ENCODE measurements at regions not wholly inside any gene's neighbourhood (a gene's known extent, or its start where the extent isn't known, plus 50 kb on each side); places are given as distances from the start of the nearest gene placed in this dataset.
A peak's percentile ranks its signal among the peaks of the same experiment; 100 is the strongest.

- no peak for DNase-seq
Measured at GRCh38 chr2:118222672-118223421, 134.6 kb downstream of the INSIG2 start.

DNA sequence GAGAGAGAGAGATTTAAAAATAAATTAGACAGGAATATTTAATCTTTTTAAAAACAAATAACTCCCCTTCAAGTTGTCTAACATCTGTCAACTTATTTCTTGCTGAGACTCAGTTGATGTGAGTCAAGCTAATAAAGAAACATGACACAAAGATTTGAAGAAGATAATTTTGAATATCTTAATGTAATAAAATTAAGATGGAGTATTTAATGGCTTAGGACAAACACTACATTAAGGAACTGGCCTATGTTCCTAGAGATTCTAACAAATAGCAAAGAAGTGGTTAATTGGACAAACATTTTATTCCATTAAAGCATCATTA lies 134.0 kb downstream of the INSIG2 start:
- DNase-seq = no peak

DNA sequence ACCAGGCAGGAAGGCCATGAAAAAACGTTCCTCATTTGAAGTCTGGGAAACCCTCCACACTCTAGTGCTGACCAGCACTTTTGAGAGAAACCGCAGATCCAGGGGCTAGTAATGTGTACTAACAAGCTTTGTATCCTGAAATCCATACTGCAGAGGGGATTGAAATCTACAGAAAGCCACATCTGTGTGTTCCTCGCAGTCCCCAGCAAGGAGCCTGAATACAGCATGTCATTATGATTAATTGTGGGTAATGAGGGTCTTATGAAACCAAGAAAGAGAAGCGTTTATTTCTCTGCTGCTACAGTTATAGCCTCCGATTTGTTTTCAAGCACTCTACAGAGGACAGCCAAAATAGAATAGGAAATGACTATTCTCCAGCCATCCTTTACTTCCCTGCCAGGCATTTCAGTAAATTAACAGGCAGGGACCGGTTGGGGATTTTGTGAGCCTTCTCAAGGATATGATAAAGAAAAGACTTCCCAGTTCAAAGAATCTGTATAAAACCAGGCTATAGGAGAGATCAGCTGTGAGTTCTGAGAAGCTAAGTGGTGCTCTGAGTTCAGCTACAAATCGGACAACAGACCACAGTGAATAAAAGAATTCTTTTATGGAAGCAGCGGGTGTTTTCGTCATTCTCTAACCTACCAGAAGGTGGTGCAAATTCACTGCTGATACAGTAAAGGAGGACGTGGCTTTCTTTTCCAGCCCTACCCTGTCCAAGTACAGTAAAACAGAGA lies 133.4 kb downstream of the INSIG2 start:
- DNase-seq = peak; percentile 67

DNA sequence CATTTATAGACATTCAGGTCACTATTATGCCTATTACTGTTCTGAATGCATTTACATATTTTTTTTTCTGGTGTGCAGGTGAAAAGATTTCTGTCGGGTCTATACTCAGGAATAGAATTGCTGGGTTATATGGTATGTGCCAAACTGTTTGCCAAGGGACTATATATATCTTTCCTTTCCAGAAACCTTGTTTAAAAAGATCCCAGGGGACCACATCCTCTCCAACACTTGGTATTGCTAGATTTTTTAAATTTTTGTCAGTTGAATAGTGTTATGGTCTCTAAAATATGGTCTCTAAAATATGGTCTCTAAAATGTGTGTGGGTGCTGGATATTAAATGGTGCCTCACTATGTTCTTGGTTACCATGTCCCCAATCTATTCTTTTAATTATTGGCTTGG lies 131.3 kb downstream of the INSIG2 start:
- no peak for DNase-seq

DNA sequence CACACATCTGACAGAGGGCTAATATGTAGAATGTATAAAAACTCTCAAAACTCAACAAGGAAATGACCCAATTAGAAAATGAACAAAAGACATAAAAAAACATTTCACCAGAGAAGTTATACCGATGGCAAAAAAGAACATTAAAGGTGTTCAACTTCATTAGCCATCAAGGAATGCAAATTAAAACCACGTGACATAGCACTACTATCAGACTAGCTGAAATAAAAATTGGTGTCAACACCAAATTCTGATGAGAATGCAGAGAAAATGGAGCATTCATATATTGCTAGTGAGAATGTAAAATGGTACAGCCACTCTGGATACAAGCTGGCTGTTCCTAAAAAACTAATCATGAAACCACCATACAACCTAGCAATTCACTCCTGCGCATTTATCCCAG lies 128.0 kb downstream of the INSIG2 start:
- no peak for DNase-seq

- no peak for DNase-seq
Measured at GRCh38 chr2:118209727-118210126, 121.5 kb downstream of the INSIG2 start.

DNA sequence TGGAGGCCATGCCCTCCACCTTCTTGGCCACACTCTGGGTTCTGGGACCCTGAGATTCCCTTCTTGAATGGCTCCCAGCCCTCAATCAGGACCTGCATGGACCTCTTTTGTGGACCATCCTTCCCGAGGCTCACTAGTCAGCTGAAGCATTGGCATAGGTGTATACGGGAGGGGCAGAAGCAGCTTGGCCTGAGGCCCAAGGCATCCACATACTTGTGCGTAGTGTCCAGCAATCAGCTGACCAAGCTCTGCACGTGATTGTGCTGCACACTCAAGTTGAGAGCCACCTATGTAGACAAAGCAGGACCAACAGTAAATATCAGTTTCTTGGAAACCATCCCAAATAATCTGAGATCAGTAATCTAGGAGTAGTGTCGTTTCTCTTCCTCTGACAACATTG lies 119.6 kb downstream of the INSIG2 start:
- DNase-seq = no peak

- peak; percentile 48 for DNase-seq
Measured at GRCh38 chr2:118202707-118203303, 114.5 kb downstream of the INSIG2 start.

DNA sequence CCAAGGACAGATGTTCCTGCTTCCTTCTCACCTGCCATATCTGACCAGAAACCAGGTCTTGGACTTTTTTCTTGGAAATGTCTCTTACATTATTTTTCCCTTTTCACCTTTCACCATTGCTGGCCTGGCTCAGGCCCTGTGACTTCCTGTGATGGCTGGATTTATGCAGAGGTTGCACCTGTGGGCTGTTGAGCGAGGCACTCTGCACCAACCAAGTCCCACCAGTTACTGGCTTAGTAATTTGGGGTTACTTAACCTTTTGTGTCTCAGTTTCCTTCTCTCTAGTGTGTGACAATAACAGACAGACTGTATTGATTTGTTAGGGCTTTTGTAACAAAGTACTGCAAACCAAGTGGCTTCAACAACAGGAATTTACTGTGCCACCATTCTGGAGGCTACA lies 110.0 kb downstream of the INSIG2 start:
- no peak for DNase-seq

DNA sequence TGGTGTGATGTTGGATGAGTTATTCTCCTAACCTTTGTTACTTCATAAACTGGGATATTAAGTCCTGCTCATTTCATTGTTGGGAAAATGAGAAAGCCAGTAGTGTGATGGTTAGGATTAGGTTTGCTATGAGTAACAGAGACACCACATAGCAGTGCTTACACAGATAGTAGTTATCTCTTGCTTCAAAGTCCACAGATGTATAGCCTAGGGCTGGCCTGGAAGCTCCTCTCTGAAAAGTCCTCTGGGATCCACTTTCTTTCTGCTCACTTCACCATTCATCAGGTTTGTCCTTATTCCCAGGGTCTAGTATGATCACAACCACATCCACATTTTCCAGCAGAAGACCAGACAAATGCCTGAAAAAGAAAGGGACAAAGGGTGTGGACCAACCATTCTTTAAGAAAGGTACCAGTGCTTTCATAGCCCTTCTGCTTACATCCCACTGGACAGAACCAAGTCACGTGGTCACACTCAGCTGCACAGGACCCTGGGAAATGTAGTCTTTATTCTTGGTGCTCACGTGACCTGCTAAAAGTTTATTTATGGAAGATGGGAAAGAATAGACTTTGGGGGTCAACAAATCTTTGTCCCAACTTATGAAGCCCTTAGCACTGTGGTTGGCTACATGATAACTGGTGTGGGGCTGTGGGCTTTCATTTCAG lies 108.9 kb downstream of the INSIG2 start:
- no peak for DNase-seq

DNA sequence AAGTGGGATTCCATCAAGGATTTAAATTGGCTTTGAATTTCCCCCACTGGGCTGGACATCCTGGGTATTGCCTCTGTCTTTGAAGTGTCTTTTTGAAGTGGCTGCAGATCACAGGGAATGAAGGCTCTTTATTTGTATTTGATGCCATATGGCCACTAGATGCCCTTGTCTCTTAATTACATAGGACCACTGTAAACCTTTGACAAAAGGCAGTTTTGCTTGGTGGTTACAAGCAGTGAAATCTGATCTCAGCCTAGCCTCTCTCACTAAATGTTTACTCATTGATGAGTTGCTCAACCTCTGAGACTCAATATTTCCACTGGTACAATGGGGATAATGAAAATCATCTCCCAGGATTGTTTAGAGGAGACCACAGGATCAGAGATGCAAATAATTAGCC lies 102.2 kb downstream of the INSIG2 start:
- DNase-seq = peak; percentile 83

- no peak for DNase-seq
Measured at GRCh38 chr2:118186858-118187254, 98.6 kb downstream of the INSIG2 start.

DNA sequence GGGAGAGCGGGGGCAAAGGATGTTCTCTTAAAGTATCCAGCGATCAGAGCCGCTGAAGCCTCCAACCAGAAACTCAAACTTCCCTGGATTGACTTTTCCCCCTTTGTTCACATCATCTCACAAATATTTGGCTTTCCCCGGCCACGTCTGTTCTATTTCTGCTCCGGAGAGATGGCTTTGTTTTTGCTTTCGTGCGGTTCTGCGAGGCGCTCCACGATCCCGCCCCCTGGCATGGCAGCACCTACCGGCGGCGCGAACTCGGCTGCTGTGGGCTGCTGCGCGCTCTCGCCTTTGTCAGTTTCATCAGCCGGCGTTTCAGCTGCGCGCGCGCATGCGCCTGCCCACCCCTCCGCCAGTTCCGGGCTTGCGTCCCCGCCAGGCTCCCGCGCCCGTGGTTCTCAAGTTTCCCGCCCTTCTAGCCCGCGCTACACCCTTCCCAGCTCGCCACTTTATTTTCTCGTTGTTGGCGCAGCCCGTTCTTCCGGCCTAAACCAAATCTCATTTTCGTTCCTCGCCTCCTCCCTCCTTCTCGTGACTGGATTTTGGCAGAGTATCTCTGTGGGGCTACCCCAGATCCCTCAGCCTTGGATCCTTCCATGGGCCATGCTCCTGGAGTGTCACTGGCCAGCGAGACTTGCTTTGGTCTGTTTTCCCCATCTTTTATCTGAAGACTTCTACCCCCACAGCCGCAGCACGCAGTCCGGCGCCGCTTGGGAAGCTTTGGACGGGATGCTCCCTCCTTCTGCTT lies 98.0 kb downstream of the INSIG2 start:
- DNase-seq = peak; percentile 84

- DNase-seq = peak; percentile 81
Measured at GRCh38 chr2:118185210-118186109, 97.2 kb downstream of the INSIG2 start.

DNA sequence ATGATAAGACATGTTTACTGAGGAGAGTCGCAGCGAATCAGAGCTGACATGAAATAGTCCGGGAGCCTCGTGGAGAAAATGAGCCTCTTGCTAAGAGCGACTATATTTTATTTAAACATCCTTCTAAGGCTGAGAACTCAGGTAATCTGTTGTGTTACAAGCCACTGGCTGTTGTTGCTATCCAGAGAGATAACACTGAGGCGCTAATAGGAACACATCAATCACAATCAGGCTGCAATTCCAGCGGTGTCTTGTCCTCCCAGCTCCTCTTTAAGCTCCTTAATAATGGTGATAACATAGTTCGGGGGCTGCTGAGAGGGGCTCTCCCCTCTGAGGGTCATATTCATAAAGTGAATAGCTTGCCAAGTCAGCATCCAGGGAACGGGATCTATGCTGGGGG lies 95.1 kb downstream of the INSIG2 start:
- DNase-seq = no peak

GRCh38 chr2:118179445-118179844 lies 91.2 kb downstream of the INSIG2 start:
- DNase-seq = no peak

DNA sequence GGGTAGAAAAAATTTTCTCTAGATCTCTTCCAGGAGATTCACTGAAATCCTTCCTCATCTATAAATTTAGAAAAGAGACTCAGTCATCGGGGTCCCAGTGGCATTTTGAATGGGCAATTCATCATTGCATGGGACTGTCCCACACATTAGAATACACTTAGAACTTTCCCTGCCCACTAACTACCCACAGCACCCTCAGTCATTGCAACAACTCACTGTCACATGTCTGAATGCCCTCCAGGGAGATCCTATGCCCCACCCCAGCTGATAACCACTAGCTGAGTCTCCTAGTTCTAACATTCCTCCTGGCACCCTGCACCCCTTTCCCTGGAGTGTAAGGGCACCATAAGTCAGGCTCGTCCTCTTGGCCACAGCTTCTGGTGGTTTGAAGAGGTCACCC lies 89.6 kb downstream of the INSIG2 start:
- DNase-seq = no peak

DNA sequence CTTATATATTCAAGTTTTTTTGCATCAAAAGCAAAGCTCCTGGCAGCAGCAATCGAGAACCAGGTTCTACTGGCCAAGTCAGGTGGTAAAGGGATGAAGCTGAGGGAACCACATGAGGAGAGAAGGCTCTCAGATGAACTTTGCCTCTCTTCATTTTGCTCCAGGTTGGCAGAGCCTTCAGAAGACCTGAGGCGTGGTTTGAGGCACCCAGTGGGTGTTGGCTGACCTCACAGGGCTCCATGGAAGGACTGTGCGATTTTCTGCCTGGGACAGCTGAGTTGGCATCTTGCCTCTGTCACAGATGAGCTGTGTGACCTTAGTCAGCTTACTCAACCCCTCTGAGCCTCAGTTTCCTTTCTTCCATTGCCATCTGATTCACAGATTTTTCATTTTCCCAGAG lies 89.0 kb downstream of the INSIG2 start:
- DNase-seq = no peak

DNA sequence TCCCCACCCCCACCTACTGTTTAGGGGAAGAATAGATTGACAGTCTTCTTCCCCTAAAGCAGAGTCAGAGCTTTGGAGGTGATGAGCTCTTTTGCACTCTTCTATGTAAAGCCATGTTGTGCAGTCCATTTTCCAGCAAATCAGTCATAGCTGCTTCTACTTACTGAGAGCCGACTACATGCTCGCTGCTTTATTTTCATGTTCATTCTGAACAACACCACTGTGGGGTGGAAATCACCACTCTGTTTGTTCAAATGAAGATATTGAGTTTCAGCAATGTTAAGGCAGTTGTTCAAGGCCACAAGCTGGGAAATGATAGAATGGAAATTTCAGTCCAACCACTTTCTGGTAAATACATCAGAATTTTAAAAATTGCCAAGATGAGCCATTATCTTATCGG lies 88.3 kb downstream of the INSIG2 start:
- DNase-seq = no peak

DNA sequence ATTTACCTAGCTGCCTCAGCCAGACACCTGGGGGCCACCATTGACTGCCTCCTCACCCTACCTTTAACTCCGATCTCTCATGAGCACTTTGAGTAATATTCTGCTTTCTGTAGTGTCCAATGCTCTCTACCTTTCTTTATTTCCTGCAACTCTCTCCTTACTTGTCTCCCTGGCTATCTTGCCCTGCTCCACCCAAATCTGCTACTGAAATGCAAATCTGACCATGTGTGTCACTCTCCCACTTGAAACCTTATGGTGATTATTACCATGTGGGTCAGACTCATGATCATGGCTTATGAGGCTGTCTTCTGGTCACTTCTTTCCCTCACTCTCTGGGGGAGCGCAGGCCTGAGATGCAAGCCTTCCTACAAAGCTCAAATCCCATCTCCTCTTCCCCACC lies 83.3 kb downstream of the INSIG2 start:
- no peak for DNase-seq

- DNase-seq = no peak
Measured at GRCh38 chr2:118169359-118170005, 81.2 kb downstream of the INSIG2 start.
